GM23338 (cell line): ENCODE measurements at regions not wholly inside any gene's neighbourhood (a gene's known extent, or its start where the extent isn't known, plus 50 kb on each side); places are given as distances from the start of the nearest gene placed in this dataset.

Source experiments
- EZH2 ChIP-seq: fragments of 200-600 bp; sonication (generic); IDR thresholded peaks from one replicate; pipeline ENCODE4 v1.8.0; 2017; ENCODE audit warnings: antibody characterized with exemption, mild to moderate bottlenecking, low read depth; ENCODE audit not compliant: unreplicated experiment
- EZH2phosphoT487 ChIP-seq: fragments of 200-600 bp; sonication (generic); IDR thresholded peaks from one replicate; pipeline ENCODE4 v1.8.1; 2018; ENCODE audit warnings: antibody characterized with exemption; ENCODE audit not compliant: unreplicated experiment
- JUNB ChIP-seq: IDR thresholded peaks from one replicate; pipeline ENCODE4 v1.6.1; 2016; ENCODE audit warnings: antibody characterized with exemption; ENCODE audit not compliant: unreplicated experiment
- POLR2AphosphoS5 ChIP-seq: IDR thresholded peaks from 2 replicates; pipeline ENCODE4 v1.6.1; 2016; ENCODE audit warnings: antibody characterized with exemption, low read depth
- TF ChIP-seq, protein P1 (sequence below), 2 experiments: fragments of 200-600 bp in 1 of 2; sonication (generic) in 1 of 2; conservative IDR thresholded peaks; 2 replicates each; pipeline versions ENCODE4 v1.5.1 to v1.6.1; 2016 to 2017; ENCODE audit warnings: antibody characterized with exemption in 2 of 2, low read depth in 2 of 2, mild to moderate bottlenecking in 2 of 2, moderate library complexity in 1 of 2

DNA sequence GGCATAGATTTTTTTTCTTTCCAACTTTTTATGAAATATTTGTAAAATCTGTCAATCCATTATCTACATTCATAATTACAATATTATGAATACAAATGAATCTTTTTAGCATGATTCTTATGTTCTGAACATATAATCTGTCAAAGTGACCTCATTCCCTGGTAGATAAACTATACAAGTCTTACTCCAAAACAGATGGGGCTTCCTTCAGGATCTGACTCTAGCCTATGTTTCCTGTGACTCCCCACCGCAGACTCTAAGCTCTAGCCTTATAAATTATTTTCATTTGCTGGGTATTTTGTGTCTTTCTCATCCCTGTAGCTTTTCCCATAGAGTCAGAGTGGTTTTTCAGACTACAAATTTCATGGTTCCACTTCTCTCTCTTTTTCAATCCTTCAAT, 202.1 kb upstream of the KITLG start:
- TF ChIP-seq, protein P1, sequence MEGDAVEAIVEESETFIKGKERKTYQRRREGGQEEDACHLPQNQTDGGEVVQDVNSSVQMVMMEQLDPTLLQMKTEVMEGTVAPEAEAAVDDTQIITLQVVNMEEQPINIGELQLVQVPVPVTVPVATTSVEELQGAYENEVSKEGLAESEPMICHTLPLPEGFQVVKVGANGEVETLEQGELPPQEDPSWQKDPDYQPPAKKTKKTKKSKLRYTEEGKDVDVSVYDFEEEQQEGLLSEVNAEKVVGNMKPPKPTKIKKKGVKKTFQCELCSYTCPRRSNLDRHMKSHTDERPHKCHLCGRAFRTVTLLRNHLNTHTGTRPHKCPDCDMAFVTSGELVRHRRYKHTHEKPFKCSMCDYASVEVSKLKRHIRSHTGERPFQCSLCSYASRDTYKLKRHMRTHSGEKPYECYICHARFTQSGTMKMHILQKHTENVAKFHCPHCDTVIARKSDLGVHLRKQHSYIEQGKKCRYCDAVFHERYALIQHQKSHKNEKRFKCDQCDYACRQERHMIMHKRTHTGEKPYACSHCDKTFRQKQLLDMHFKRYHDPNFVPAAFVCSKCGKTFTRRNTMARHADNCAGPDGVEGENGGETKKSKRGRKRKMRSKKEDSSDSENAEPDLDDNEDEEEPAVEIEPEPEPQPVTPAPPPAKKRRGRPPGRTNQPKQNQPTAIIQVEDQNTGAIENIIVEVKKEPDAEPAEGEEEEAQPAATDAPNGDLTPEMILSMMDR (conservative IDR thresholded peaks at IDR 0.05; ENCODE audit: low read depth in 2 of 2), result no peak
- TF ChIP-seq EZH2, result no peak
- no peak for TF ChIP-seq EZH2phosphoT487
- no peak for TF ChIP-seq POLR2AphosphoS5
- no peak for TF ChIP-seq JUNB
